Natural killer cell (primary cell): ENCODE measurements at regions not wholly inside any gene's neighbourhood (a gene's known extent, or its start where the extent isn't known, plus 50 kb on each side); places are given as distances from the start of the nearest gene placed in this dataset.
A peak's percentile ranks its signal among the peaks of the same experiment; 100 is the strongest.
"Not testable (repeated sequence)": the region's sequence is repeated elsewhere in the genome, so short reads cannot be mapped to it uniquely, and the experiment has no call there.

Experiments used
- ATAC-seq, 3 donors: fragments of 150-1000 bp in 2 of 3; fragments of 200-7000 bp in 1 of 3; cut with Tn5 transposase; 1 replicate in 1 of 3; 2 replicates in 2 of 3; pipeline ENCODE4 v1.10.0; 2021; ENCODE audit warnings: mild to moderate bottlenecking in 2 of 3, moderate library complexity in 2 of 3
- DNase-seq, 2 donors: peaks; one replicate each; pipeline versions ENCODE4 v3.0.0 to v3.0.0-alpha.2; 2013 to 2021; ENCODE audit warnings: mixed read lengths in 1 of 2
- H3K27ac ChIP-seq: one replicate; pipeline ENCODE4 v1.5.1; 2013; ENCODE audit warnings: mild to moderate bottlenecking, low read length
- H3K27me3 ChIP-seq: one replicate; pipeline ENCODE4 v1.6.1; 2013; ENCODE audit warnings: low read length; ENCODE audit not compliant: control insufficient read depth, insufficient read depth
- H3K36me3 ChIP-seq: one replicate; pipeline ENCODE4 v1.6.1; 2013; ENCODE audit warnings: low read length; ENCODE audit not compliant: control insufficient read depth, insufficient read depth
- H3K4me1 ChIP-seq: one replicate; pipeline ENCODE4 v1.6.1; 2013; ENCODE audit warnings: low read length; ENCODE audit not compliant: control insufficient read depth, insufficient read depth
- H3K4me3 ChIP-seq: one replicate; pipeline ENCODE4 v1.5.1; 2013; ENCODE audit warnings: low read length
- H3K9me3 ChIP-seq: one replicate; pipeline ENCODE4 v1.6.1; 2013; ENCODE audit warnings: low read length; ENCODE audit not compliant: control insufficient read depth, insufficient read depth
- H3K27ac Mint-ChIP-seq, 2 donors: one replicate each; pipeline ENCODE4 v1.8.0; 2022; ENCODE audit warnings: mild to moderate bottlenecking in 2 of 2, mixed read lengths in 2 of 2, moderate library complexity in 1 of 2
- H3K27me3 Mint-ChIP-seq, 2 donors: one replicate each; pipeline ENCODE4 v1.8.0; 2022; ENCODE audit warnings: low read depth in 2 of 2, mixed read lengths in 2 of 2
- H3K36me3 Mint-ChIP-seq: one replicate; pipeline ENCODE4 v1.8.0; 2022; ENCODE audit warnings: mixed read lengths
- H3K4me1 Mint-ChIP-seq, 2 donors: one replicate each; pipeline ENCODE4 v1.8.0; 2022; ENCODE audit warnings: mixed read lengths in 2 of 2
- H3K4me3 Mint-ChIP-seq: one replicate; pipeline ENCODE4 v1.8.0; 2022; ENCODE audit warnings: mild to moderate bottlenecking, moderate library complexity, mixed read lengths
- H3K9me3 Mint-ChIP-seq, 2 donors: one replicate each; pipeline ENCODE4 v1.8.0; 2022; ENCODE audit warnings: mixed read lengths in 2 of 2
- WGBS: methylation state at CpG from one replicate; pipeline ENCODE4 v1.1.7; 2013; ENCODE audit warnings: missing lambda C conversion rate; ENCODE audit not compliant: insufficient coverage; 5-methylcytosine and 5-hydroxymethylcytosine counted together
- intact Hi-C: fragments of 100-400 bp; cut with micrococcal nuclease; formaldehyde crosslinking; loops from one replicate; pipeline ENCODE4 v1.14.2; 2022

- H3K27ac ChIP-seq, H3K9me3 Mint-ChIP-seq, H3K4me3 ChIP-seq, H3K36me3 ChIP-seq, H3K36me3 Mint-ChIP-seq, intact Hi-C loops, H3K27me3 Mint-ChIP-seq, H3K9me3 ChIP-seq, H3K4me1 ChIP-seq, H3K4me1 Mint-ChIP-seq, H3K4me3 Mint-ChIP-seq, H3K27me3 ChIP-seq, H3K27ac Mint-ChIP-seq: not testable (repeated sequence)
- 0% methylated on average over 21 of the region's 50 CpGs for WGBS
- ATAC-seq (peak; percentile 98 to 100 (median 99)), DNase-seq (peak in 1 of 2 donors; percentile 87)
These were observed 5366.8 kb upstream of the TPTE start for GRCh38 chr21:5154641-5154982.

GRCh38 chr21:5162693-5163574 lies 5358.4 kb upstream of the TPTE start:
- H3K4me1 Mint-ChIP-seq, intact Hi-C loops, H3K9me3 ChIP-seq, H3K27me3 ChIP-seq, H3K4me3 ChIP-seq, H3K9me3 Mint-ChIP-seq, H3K4me3 Mint-ChIP-seq, H3K36me3 ChIP-seq, H3K27ac Mint-ChIP-seq, H3K36me3 Mint-ChIP-seq, H3K27ac ChIP-seq, H3K4me1 ChIP-seq, ATAC-seq, DNase-seq, H3K27me3 Mint-ChIP-seq: not testable (repeated sequence)
- WGBS = no CpG with 5 or more reads among the region's 20 CpGs

GRCh38 chr21:5165829-5166228 lies 5355.6 kb upstream of the TPTE start:
- H3K4me1 ChIP-seq, H3K27ac ChIP-seq, H3K36me3 ChIP-seq, H3K9me3 Mint-ChIP-seq, H3K4me1 Mint-ChIP-seq, H3K27me3 Mint-ChIP-seq, H3K4me3 ChIP-seq, intact Hi-C loops, H3K27ac Mint-ChIP-seq, DNase-seq, H3K9me3 ChIP-seq, H3K4me3 Mint-ChIP-seq, H3K36me3 Mint-ChIP-seq, H3K27me3 ChIP-seq, ATAC-seq: not testable (repeated sequence)
- no CpG with 5 or more reads among the region's 7 CpGs for WGBS
